ENCODE measurements at regions not wholly inside any gene's neighbourhood (a gene's known extent, or its start where the extent isn't known, plus 50 kb on each side); places are given as distances from the start of the nearest gene placed in this dataset.

- TF ChIP-seq CTCF (conservative IDR thresholded peaks at IDR 0.05; ENCODE audit: low read length) (no peak), EZH2phosphoT487 (IDR thresholded peaks at IDR 0.05; ENCODE audit: borderline replicate concordance, low read depth, low read length) (no peak)
Measured at GRCh38 chr2:117646099-117646498, 168.4 kb upstream of the DDX18 start.
